ENCODE measurements at regions not wholly inside any gene's neighbourhood (a gene's known extent, or its start where the extent isn't known, plus 50 kb on each side); places are given as distances from the start of the nearest gene placed in this dataset.

- H3K27me3 ChIP-seq (ENCODE audit: insufficient read depth, low read length): no peaks in the 10 kb centered on the region
- H3K36me3 ChIP-seq (ENCODE audit: insufficient read depth, low read length): no peaks in the 10 kb centered on the region
- no peak overlapping the region for H3K4me2 ChIP-seq (ENCODE audit: insufficient read depth, low read length)
- H2AFZ ChIP-seq (ENCODE audit: low read length): peak overlapping the region; percentile 25
- H3K9me3 ChIP-seq (ENCODE audit: low read depth, low read length): no peaks in the 10 kb centered on the region
- no peaks in the 10 kb centered on the region for H4K20me1 ChIP-seq (ENCODE audit: insufficient read depth, low read length)
- no peak overlapping the region for H3K27ac ChIP-seq (ENCODE audit: low read depth, low read length)
- H3K4me1 ChIP-seq (ENCODE audit: insufficient read depth, low read length): peaks cover 37% of the 10 kb centered on the region
- no peak overlapping the region for H3K4me3 ChIP-seq (ENCODE audit: insufficient read depth, low read length)
- no peak for TF ChIP-seq CTCF (IDR thresholded peaks at IDR 0.05; ENCODE audit: extremely low read depth, low read depth, low read length)
- no peaks in the 10 kb centered on the region for H3K79me2 ChIP-seq (ENCODE audit: insufficient read depth, low read length)
- no peak for DNase-seq (ENCODE audit: insufficient read length, low spot score, missing footprints)
Measured at GRCh38 chr3:30350011-30350410, 256.4 kb upstream of the TGFBR2 start.

GRCh38 chr3:30350901-30351300, 255.5 kb upstream of the TGFBR2 start:
- H3K4me2 ChIP-seq (ENCODE audit: insufficient read depth, low read length): no peak overlapping the region
- H2AFZ ChIP-seq (ENCODE audit: low read length): no peak overlapping the region
- H3K27me3 ChIP-seq (ENCODE audit: insufficient read depth, low read length): no peaks in the 10 kb centered on the region
- no peak overlapping the region for H3K27ac ChIP-seq (ENCODE audit: low read depth, low read length)
- no peaks in the 10 kb centered on the region for H3K79me2 ChIP-seq (ENCODE audit: insufficient read depth, low read length)
- DNase-seq (ENCODE audit: insufficient read length, low spot score, missing footprints): no peak
- TF ChIP-seq CTCF (IDR thresholded peaks at IDR 0.05; ENCODE audit: extremely low read depth, low read depth, low read length): no peak
- no peaks in the 10 kb centered on the region for H4K20me1 ChIP-seq (ENCODE audit: insufficient read depth, low read length)
- H3K36me3 ChIP-seq (ENCODE audit: insufficient read depth, low read length): no peaks in the 10 kb centered on the region
- no peak overlapping the region for H3K4me3 ChIP-seq (ENCODE audit: insufficient read depth, low read length)
- no peaks in the 10 kb centered on the region for H3K9me3 ChIP-seq (ENCODE audit: low read depth, low read length)
- peaks cover 40% of the 10 kb centered on the region for H3K4me1 ChIP-seq (ENCODE audit: insufficient read depth, low read length)

GRCh38 chr3:30352410-30353318, 253.7 kb upstream of the TGFBR2 start:
- Histone ChIP-seq H3K4me2 (ENCODE audit: insufficient read depth, low read length) (no peak overlapping the region), H3K4me3 (ENCODE audit: insufficient read depth, low read length) (no peak overlapping the region), H4K20me1 (ENCODE audit: insufficient read depth, low read length) (no peaks in the 10 kb centered on the region), H3K4me1 (ENCODE audit: insufficient read depth, low read length) (peaks cover 35% of the 10 kb centered on the region), H3K79me2 (ENCODE audit: insufficient read depth, low read length) (no peaks in the 10 kb centered on the region), H3K27ac (ENCODE audit: low read depth, low read length) (no peak overlapping the region), H3K9me3 (ENCODE audit: low read depth, low read length) (no peaks in the 10 kb centered on the region), H3K27me3 (ENCODE audit: insufficient read depth, low read length) (no peaks in the 10 kb centered on the region), H3K36me3 (ENCODE audit: insufficient read depth, low read length) (no peaks in the 10 kb centered on the region), H2AFZ (ENCODE audit: low read length) (no peak overlapping the region)
- no peak for DNase-seq (ENCODE audit: insufficient read length, low spot score, missing footprints)
- TF ChIP-seq CTCF (IDR thresholded peaks at IDR 0.05; ENCODE audit: extremely low read depth, low read depth, low read length): no peak

- no peaks in the 10 kb centered on the region for H3K27me3 ChIP-seq (ENCODE audit: insufficient read depth, low read length)
- H3K4me1 ChIP-seq (ENCODE audit: insufficient read depth, low read length): peaks cover 28% of the 10 kb centered on the region
- no peaks in the 10 kb centered on the region for H4K20me1 ChIP-seq (ENCODE audit: insufficient read depth, low read length)
- H3K4me3 ChIP-seq (ENCODE audit: insufficient read depth, low read length): no peak overlapping the region
- H3K4me2 ChIP-seq (ENCODE audit: insufficient read depth, low read length): no peak overlapping the region
- peak overlapping the region; percentile 53 for H2AFZ ChIP-seq (ENCODE audit: low read length)
- H3K9me3 ChIP-seq (ENCODE audit: low read depth, low read length): no peaks in the 10 kb centered on the region
- no peaks in the 10 kb centered on the region for H3K79me2 ChIP-seq (ENCODE audit: insufficient read depth, low read length)
- no peak for DNase-seq (ENCODE audit: insufficient read length, low spot score, missing footprints)
- no peaks in the 10 kb centered on the region for H3K36me3 ChIP-seq (ENCODE audit: insufficient read depth, low read length)
- H3K27ac ChIP-seq (ENCODE audit: low read depth, low read length): no peak overlapping the region
- no peak for TF ChIP-seq CTCF (IDR thresholded peaks at IDR 0.05; ENCODE audit: extremely low read depth, low read depth, low read length)
Measured at GRCh38 chr3:30353711-30354467, 252.5 kb upstream of the TGFBR2 start.
